HEK293 (cell line): ENCODE measurements at regions not wholly inside any gene's neighbourhood (a gene's known extent, or its start where the extent isn't known, plus 50 kb on each side); places are given as distances from the start of the nearest gene placed in this dataset.

Experiments used
- CTCF ChIA-PET: fragments of 350-600 bp; formaldehyde crosslinking; extraction: SDS; loops from one replicate; lab custom pipeline; 2021; ENCODE audit warnings: antibody characterized with exemption; lab: Yijun Ruan, JAX
- POLR2A ChIA-PET: fragments of 300-600 bp; formaldehyde crosslinking; extraction: SDS; loops from one replicate; lab custom pipeline; 2020; ENCODE audit warnings: antibody characterized with exemption, inconsistent platforms; lab: Yijun Ruan, JAX
- H3K27ac ChIP-seq: fragments of 200-500 bp; sonication (Bioruptor generic); 2 replicates; pipeline ENCODE4 v1.5.1; 2014; ENCODE audit warnings: low read depth, low read length, control low read depth, inconsistent platforms; ENCODE audit errors: extremely low read depth
- H3K36me3 ChIP-seq, 2 experiments: fragments of 200-500 bp in 1 of 2; sonication (Bioruptor generic) in 1 of 2; 1 replicate in 1 of 2; 2 replicates in 1 of 2; pipeline ENCODE4 v1.5.1; 2014 to 2017; ENCODE audit warnings: inconsistent platforms in 2 of 2, low read length in 2 of 2; ENCODE audit not compliant: control insufficient read depth in 2 of 2, insufficient read depth in 1 of 2
- H3K4me1 ChIP-seq: fragments of 200-500 bp; sonication (Bioruptor generic); 2 replicates; pipeline ENCODE4 v1.5.1; 2014; ENCODE audit warnings: mild to moderate bottlenecking, low read length, inconsistent platforms; ENCODE audit not compliant: control insufficient read depth, insufficient read depth
- H3K4me3 ChIP-seq: 2 replicates; pipeline ENCODE4 v1.5.1; 2011; ENCODE audit warnings: low read depth, mild to moderate bottlenecking, control low read depth, low read length, moderate library complexity
- H3K9me3 ChIP-seq: fragments of 200-500 bp; sonication (Bioruptor generic); 2 replicates; pipeline ENCODE4 v1.5.1; 2014; ENCODE audit warnings: low read depth, low read length, inconsistent platforms; ENCODE audit not compliant: control insufficient read depth, insufficient read depth
- GLI4 ChIP-seq: fragments of 450-650 bp; formaldehyde crosslinking; IDR thresholded peaks from 2 replicates; pipeline ENCODE4 v1.5.1; 2016; ENCODE audit warnings: missing biosample characterization, missing genetic modification characterization
- GLIS1 ChIP-seq: fragments of 450-650 bp; formaldehyde crosslinking; IDR thresholded peaks from 2 replicates; pipeline ENCODE4 v1.5.1; 2016; ENCODE audit warnings: missing biosample characterization, missing genetic modification characterization
- MZF1 ChIP-seq: fragments of 450-650 bp; formaldehyde crosslinking; IDR thresholded peaks from 2 replicates; pipeline ENCODE4 v1.5.1; 2017; ENCODE audit warnings: missing biosample characterization, missing genetic modification characterization, borderline replicate concordance
- PBX3 ChIP-seq: sonication (generic); formaldehyde crosslinking; IDR thresholded peaks from 2 replicates; pipeline ENCODE4 v1.8.1; 2022; ENCODE audit warnings: mild to moderate bottlenecking, moderate library complexity, missing genetic modification reagents
- PRDM1 ChIP-seq: fragments of 450-650 bp; formaldehyde crosslinking; IDR thresholded peaks from 2 replicates; pipeline ENCODE4; 2016; ENCODE audit warnings: missing biosample characterization, missing genetic modification characterization
- SP7 ChIP-seq: fragments of 450-650 bp; formaldehyde crosslinking; IDR thresholded peaks from 2 replicates; pipeline ENCODE4 v1.5.1; 2016; ENCODE audit warnings: missing biosample characterization, missing genetic modification characterization
- ZBTB10 ChIP-seq: fragments of 450-650 bp; formaldehyde crosslinking; IDR thresholded peaks from 2 replicates; pipeline ENCODE4 v1.5.1; 2016; ENCODE audit warnings: missing biosample characterization, missing genetic modification characterization
- ZBTB21 ChIP-seq: fragments of 450-650 bp; formaldehyde crosslinking; IDR thresholded peaks from 2 replicates; pipeline ENCODE4 v1.5.1; 2017; ENCODE audit warnings: missing biosample characterization, missing genetic modification characterization
- ZBTB48 ChIP-seq: fragments of 450-650 bp; formaldehyde crosslinking; IDR thresholded peaks from 2 replicates; pipeline ENCODE4 v1.5.1; 2016; ENCODE audit warnings: missing biosample characterization, missing genetic modification characterization
- ZBTB6 ChIP-seq: fragments of 450-650 bp; formaldehyde crosslinking; IDR thresholded peaks from 2 replicates; pipeline ENCODE4 v1.5.1; 2017; ENCODE audit warnings: missing biosample characterization, missing genetic modification characterization
- ZBTB8A ChIP-seq: fragments of 450-650 bp; formaldehyde crosslinking; IDR thresholded peaks from 2 replicates; pipeline ENCODE4 v1.5.1; 2016; ENCODE audit warnings: missing biosample characterization, missing genetic modification characterization
- ZEB2 ChIP-seq: fragments of 450-650 bp; formaldehyde crosslinking; IDR thresholded peaks from 2 replicates; pipeline ENCODE4 v1.5.1; 2016; ENCODE audit warnings: missing biosample characterization, missing genetic modification characterization
- ZNF148 ChIP-seq: fragments of 450-650 bp; formaldehyde crosslinking; IDR thresholded peaks from 2 replicates; pipeline ENCODE4 v1.5.0; 2017; ENCODE audit warnings: missing biosample characterization, missing genetic modification characterization, borderline replicate concordance
- ZNF169 ChIP-seq: fragments of 450-650 bp; formaldehyde crosslinking; IDR thresholded peaks from 2 replicates; pipeline ENCODE4 v1.5.1; 2016; ENCODE audit warnings: missing biosample characterization, missing genetic modification characterization
- ZNF174 ChIP-seq: fragments of 450-650 bp; formaldehyde crosslinking; IDR thresholded peaks from 2 replicates; pipeline ENCODE4 v1.5.0; 2017; ENCODE audit warnings: missing biosample characterization, mild to moderate bottlenecking, missing genetic modification characterization
- ZNF184 ChIP-seq: fragments of 450-650 bp; IDR thresholded peaks from 2 replicates; pipeline ENCODE4 v1.5.1; 2018; ENCODE audit warnings: missing biosample characterization, mild to moderate bottlenecking, missing genetic modification characterization
- ZNF292 ChIP-seq: fragments of 450-650 bp; formaldehyde crosslinking; IDR thresholded peaks from 2 replicates; pipeline ENCODE4 v1.5.1; 2016; ENCODE audit warnings: low read depth, missing biosample characterization, missing genetic modification characterization, borderline replicate concordance
- ZNF366 ChIP-seq: fragments of 450-650 bp; formaldehyde crosslinking; conservative IDR thresholded peaks from 2 replicates; pipeline ENCODE4 v1.5.1; 2016; ENCODE audit warnings: missing biosample characterization, missing genetic modification characterization
- ZNF549 ChIP-seq: fragments of 450-650 bp; IDR thresholded peaks from 2 replicates; pipeline ENCODE4 v1.5.1; 2018; ENCODE audit warnings: missing biosample characterization, missing genetic modification characterization, mild to moderate bottlenecking, inconsistent platforms, moderate library complexity
- ZNF555 ChIP-seq: fragments of 450-650 bp; formaldehyde crosslinking; conservative IDR thresholded peaks from 2 replicates; pipeline ENCODE4 v1.5.1; 2017; ENCODE audit warnings: missing biosample characterization, mild to moderate bottlenecking, missing genetic modification characterization, inconsistent platforms
- ZNF558 ChIP-seq: fragments of 450-650 bp; formaldehyde crosslinking; IDR thresholded peaks from 2 replicates; pipeline ENCODE4 v1.5.1; 2016; ENCODE audit warnings: missing biosample characterization, missing genetic modification characterization
- ZNF560 ChIP-seq: fragments of 450-650 bp; formaldehyde crosslinking; IDR thresholded peaks from 2 replicates; pipeline ENCODE4 v1.5.1; 2017; ENCODE audit warnings: missing biosample characterization, missing genetic modification characterization, borderline replicate concordance
- ZNF670 ChIP-seq: fragments of 450-650 bp; formaldehyde crosslinking; IDR thresholded peaks from 2 replicates; pipeline ENCODE4 v1.5.1; 2016; ENCODE audit warnings: missing biosample characterization, missing genetic modification characterization, low read depth
- ZNF837 ChIP-seq: fragments of 450-650 bp; formaldehyde crosslinking; IDR thresholded peaks from 2 replicates; pipeline ENCODE4 v1.5.1; 2016; ENCODE audit warnings: missing biosample characterization, missing genetic modification characterization
- ZSCAN18 ChIP-seq: fragments of 450-650 bp; formaldehyde crosslinking; IDR thresholded peaks from 2 replicates; pipeline ENCODE4 v1.5.1; 2016; ENCODE audit warnings: missing biosample characterization, missing genetic modification characterization
- TF ChIP-seq, protein P1 (sequence below): fragments of 450-650 bp; formaldehyde crosslinking; IDR thresholded peaks from 2 replicates; pipeline ENCODE4 v1.5.1; 2016; ENCODE audit warnings: missing biosample characterization, missing genetic modification characterization, low read depth

GRCh38 chr3:15153103-15153502 lies 52.9 kb upstream of the CAPN7 start:
- Histone ChIP-seq H3K9me3 (no peaks in the 10 kb centered on the region), H3K36me3 (no peaks in the 10 kb centered on the region), H3K4me1 (no peaks in the 10 kb centered on the region), H3K27ac (no peak overlapping the region), H3K4me3 (no peak overlapping the region)
- CTCF ChIA-PET: interaction anchor here (1.1 kb wide), 1 partner anchor 51 kb away, joined by 3 read pairs; no protein-coding TSS in a partner anchor
- POLR2A ChIA-PET: no interaction called here
- no peak for TF ChIP-seq ZNF169 (tag by site-specific recombination)
- no peak for TF ChIP-seq ZNF148 (tag by site-specific recombination)
- TF ChIP-seq, protein P1, sequence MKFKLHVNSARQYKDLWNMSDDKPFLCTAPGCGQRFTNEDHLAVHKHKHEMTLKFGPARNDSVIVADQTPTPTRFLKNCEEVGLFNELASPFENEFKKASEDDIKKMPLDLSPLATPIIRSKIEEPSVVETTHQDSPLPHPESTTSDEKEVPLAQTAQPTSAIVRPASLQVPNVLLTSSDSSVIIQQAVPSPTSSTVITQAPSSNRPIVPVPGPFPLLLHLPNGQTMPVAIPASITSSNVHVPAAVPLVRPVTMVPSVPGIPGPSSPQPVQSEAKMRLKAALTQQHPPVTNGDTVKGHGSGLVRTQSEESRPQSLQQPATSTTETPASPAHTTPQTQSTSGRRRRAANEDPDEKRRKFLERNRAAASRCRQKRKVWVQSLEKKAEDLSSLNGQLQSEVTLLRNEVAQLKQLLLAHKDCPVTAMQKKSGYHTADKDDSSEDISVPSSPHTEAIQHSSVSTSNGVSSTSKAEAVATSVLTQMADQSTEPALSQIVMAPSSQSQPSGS (tag by site-specific recombination): 0 out of 2 replicates have a peak, but pooled peaks have one; percentile 33
- TF ChIP-seq ZNF837 (tag by site-specific recombination): no peak
- TF ChIP-seq ZNF560 (tag by site-specific recombination): no peak
- peak; percentile 22; the same call in 1 of the 2 replicates for TF ChIP-seq ZBTB21 (tag by site-specific recombination)
- peak; percentile 86 for TF ChIP-seq PRDM1 (tag by site-specific recombination)
- TF ChIP-seq ZNF184: no peak
- TF ChIP-seq ZNF670 (tag by site-specific recombination): no peak
- TF ChIP-seq ZEB2 (tag by site-specific recombination): no peak

DNA sequence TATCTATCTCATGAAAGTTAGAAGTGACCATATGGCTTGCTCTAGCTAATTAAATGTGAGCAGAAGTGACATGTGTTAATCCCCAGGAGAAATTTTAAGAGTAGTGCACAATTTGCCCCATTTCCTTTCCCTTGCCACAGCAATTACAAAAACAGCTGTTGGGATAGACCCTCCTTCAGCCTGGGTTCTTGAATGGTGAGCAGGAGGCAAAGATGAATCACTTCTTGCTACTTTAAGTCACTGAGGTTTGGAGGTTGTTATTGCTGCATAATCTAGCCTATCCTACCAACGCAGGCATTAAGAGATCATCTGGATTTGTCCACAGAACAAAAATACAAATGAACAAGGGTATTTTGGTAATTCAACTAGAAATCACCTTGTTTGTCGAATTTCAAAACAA lies 51.7 kb upstream of the CAPN7 start:
- Histone ChIP-seq H3K9me3 (no peaks in the 10 kb centered on the region), H3K4me3 (no peak overlapping the region), H3K36me3 (no peaks in the 10 kb centered on the region), H3K27ac (no peak overlapping the region), H3K4me1 (no peaks in the 10 kb centered on the region)
- POLR2A ChIA-PET: no interaction called here
- CTCF ChIA-PET: interaction anchor here (0.5 kb wide), 1 partner anchor 393 kb away, joined by 5 read pairs; no protein-coding TSS in a partner anchor
- TF ChIP-seq MZF1 (tag by site-specific recombination) (no peak), ZNF555 (tag by site-specific recombination) (no peak), ZNF549 (no peak), GLIS1 (tag by site-specific recombination) (no peak), ZBTB48 (tag by site-specific recombination) (no peak), ZSCAN18 (no peak), ZNF174 (tag by site-specific recombination) (no peak), SP7 (tag by site-specific recombination) (no peak), ZNF558 (tag by site-specific recombination) (no peak), GLI4 (no peak), ZBTB8A (tag by site-specific recombination) (no peak), ZNF366 (tag by site-specific recombination) (no peak), ZBTB6 (tag by site-specific recombination) (no peak), ZNF292 (tag by site-specific recombination) (no peak), ZBTB10 (tag by site-specific recombination) (no peak), PBX3 (CRISPR knock-in tag) (no peak)
